ENCODE measurements at regions not wholly inside any gene's neighbourhood (a gene's known extent, or its start where the extent isn't known, plus 50 kb on each side); places are given as distances from the start of the nearest gene placed in this dataset.

DNA sequence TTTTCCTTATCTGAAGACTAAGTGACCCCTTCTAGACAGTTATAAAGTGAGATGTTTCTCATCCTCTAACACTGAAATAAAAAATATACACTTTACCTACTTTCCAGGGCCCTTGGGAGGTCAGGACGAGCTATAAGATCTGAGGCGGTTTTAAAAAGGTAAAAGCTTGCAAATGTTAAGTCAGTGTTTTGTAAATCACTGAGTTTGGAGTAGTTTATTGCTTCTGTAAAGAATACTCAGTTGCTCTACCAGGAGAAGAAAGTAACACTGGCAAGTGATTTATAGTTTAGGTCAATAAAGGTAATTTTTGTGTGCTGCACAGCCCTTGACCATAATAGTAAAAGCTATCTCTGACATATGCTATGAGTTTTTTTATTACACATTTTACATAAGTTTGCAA is 584.5 kb downstream of the TMTC2 start:
- H3K4me2 ChIP-seq (ENCODE audit: control insufficient read depth, extremely low read depth, insufficient read depth, low read depth, low read length) = no peak overlapping the region
- H3K9me1 ChIP-seq (ENCODE audit: control insufficient read depth, extremely low read depth, insufficient read depth, low read length) = no peaks in the 10 kb centered on the region
- dilution Hi-C loops (cut with MboI; ENCODE audit: extremely low pct_ligation_motif_present, low sequenced_read_pairs) = no loop called here
- FAIRE-seq = no peak
- H3K9ac ChIP-seq (ENCODE audit: control insufficient read depth, extremely low read depth, insufficient read depth, low read length) = no peak overlapping the region
- H3K27me3 ChIP-seq (ENCODE audit: control insufficient read depth, extremely low read depth, insufficient read depth, low read length) = no peaks in the 10 kb centered on the region
- no peaks in the 10 kb centered on the region for H3K9me3 ChIP-seq (ENCODE audit: control insufficient read depth, low read depth, low read length)
- H4K20me1 ChIP-seq (ENCODE audit: control insufficient read depth, extremely low read depth, insufficient read depth, low read length) = no peaks in the 10 kb centered on the region
- no peaks in the 10 kb centered on the region for H3K4me1 ChIP-seq (ENCODE audit: control insufficient read depth, extremely low read depth, insufficient read depth, low read length)
- DNase-seq (ENCODE audit: low read depth, low spot score) = no peak
- no peaks in the 10 kb centered on the region for H3K79me2 ChIP-seq (ENCODE audit: control insufficient read depth, insufficient read depth, low read length)
- no peak overlapping the region for H2AFZ ChIP-seq (ENCODE audit: control insufficient read depth, low read length)
- H3K27ac ChIP-seq (ENCODE audit: control insufficient read depth, insufficient read depth, low read length) = no peak overlapping the region
- TF ChIP-seq, protein P1, sequence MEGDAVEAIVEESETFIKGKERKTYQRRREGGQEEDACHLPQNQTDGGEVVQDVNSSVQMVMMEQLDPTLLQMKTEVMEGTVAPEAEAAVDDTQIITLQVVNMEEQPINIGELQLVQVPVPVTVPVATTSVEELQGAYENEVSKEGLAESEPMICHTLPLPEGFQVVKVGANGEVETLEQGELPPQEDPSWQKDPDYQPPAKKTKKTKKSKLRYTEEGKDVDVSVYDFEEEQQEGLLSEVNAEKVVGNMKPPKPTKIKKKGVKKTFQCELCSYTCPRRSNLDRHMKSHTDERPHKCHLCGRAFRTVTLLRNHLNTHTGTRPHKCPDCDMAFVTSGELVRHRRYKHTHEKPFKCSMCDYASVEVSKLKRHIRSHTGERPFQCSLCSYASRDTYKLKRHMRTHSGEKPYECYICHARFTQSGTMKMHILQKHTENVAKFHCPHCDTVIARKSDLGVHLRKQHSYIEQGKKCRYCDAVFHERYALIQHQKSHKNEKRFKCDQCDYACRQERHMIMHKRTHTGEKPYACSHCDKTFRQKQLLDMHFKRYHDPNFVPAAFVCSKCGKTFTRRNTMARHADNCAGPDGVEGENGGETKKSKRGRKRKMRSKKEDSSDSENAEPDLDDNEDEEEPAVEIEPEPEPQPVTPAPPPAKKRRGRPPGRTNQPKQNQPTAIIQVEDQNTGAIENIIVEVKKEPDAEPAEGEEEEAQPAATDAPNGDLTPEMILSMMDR (optimal IDR thresholded peaks at IDR 0.05 in 1 of 3, IDR thresholded peaks at IDR 0.05 in 1 of 3, conservative IDR thresholded peaks at IDR 0.05 in 1 of 3; ENCODE audit: extremely low read depth in 1 of 3, insufficient read depth in 2 of 3, low read length in 3 of 3) = no peak
- TF ChIP-seq EZH2 (IDR thresholded peaks at IDR 0.05; ENCODE audit: low read length) = no peak
- H3K4me3 ChIP-seq (ENCODE audit: control insufficient read depth in 2 of 3, extremely low read depth in 1 of 3, insufficient read depth in 2 of 3, low read depth in 1 of 3, low read length in 3 of 3) = no peak overlapping the region
- H3K36me3 ChIP-seq (ENCODE audit: control insufficient read depth in 2 of 2, extremely low read depth in 1 of 2, insufficient read depth in 2 of 2, low read length in 2 of 2) = no peaks in the 10 kb centered on the region

DNA sequence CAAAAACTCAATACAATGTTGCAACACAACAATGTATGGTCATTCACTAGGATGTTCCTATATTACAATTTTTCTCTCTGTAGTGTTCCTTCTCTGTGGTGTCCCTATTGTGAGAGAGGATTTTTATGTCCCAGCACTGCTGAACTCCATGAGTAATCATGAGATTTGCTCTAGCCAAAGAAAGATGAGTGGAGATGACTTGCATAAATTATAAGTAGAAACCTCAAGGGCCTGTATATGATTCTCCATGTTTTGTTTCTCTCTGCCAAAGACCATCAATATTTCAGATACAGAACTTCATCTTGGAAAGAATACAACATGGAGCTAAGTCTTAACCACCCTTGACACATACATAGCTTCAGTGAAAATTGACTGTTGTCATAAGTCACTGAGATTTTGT is 579.1 kb downstream of the TMTC2 start:
- Histone ChIP-seq H3K4me3 (ENCODE audit: control insufficient read depth in 2 of 3, extremely low read depth in 1 of 3, insufficient read depth in 2 of 3, low read depth in 1 of 3, low read length in 3 of 3) (no peak overlapping the region), H3K36me3 (ENCODE audit: control insufficient read depth in 2 of 2, extremely low read depth in 1 of 2, insufficient read depth in 2 of 2, low read length in 2 of 2) (no peaks in the 10 kb centered on the region), H4K20me1 (ENCODE audit: control insufficient read depth, extremely low read depth, insufficient read depth, low read length) (no peaks in the 10 kb centered on the region), H2AFZ (ENCODE audit: control insufficient read depth, low read length) (no peak overlapping the region), H3K9me1 (ENCODE audit: control insufficient read depth, extremely low read depth, insufficient read depth, low read length) (no peaks in the 10 kb centered on the region), H3K9ac (ENCODE audit: control insufficient read depth, extremely low read depth, insufficient read depth, low read length) (no peak overlapping the region), H3K27ac (ENCODE audit: control insufficient read depth, insufficient read depth, low read length) (no peak overlapping the region), H3K9me3 (ENCODE audit: control insufficient read depth, low read depth, low read length) (no peaks in the 10 kb centered on the region), H3K79me2 (ENCODE audit: control insufficient read depth, insufficient read depth, low read length) (no peaks in the 10 kb centered on the region), H3K4me2 (ENCODE audit: control insufficient read depth, extremely low read depth, insufficient read depth, low read depth, low read length) (no peak overlapping the region), H3K27me3 (ENCODE audit: control insufficient read depth, extremely low read depth, insufficient read depth, low read length) (no peaks in the 10 kb centered on the region), H3K4me1 (ENCODE audit: control insufficient read depth, extremely low read depth, insufficient read depth, low read length) (no peaks in the 10 kb centered on the region)
- no peak for TF ChIP-seq EZH2 (IDR thresholded peaks at IDR 0.05; ENCODE audit: low read length)
- TF ChIP-seq, protein P1 (optimal IDR thresholded peaks at IDR 0.05 in 1 of 3, IDR thresholded peaks at IDR 0.05 in 1 of 3, conservative IDR thresholded peaks at IDR 0.05 in 1 of 3; ENCODE audit: extremely low read depth in 1 of 3, insufficient read depth in 2 of 3, low read length in 3 of 3) = no peak
- dilution Hi-C loops (cut with MboI; ENCODE audit: extremely low pct_ligation_motif_present, low sequenced_read_pairs) = no loop called here
- FAIRE-seq = no peak
- no peak for DNase-seq (ENCODE audit: low read depth, low spot score)

All from keratinocyte (primary cell).